ENCODE measurements at regions not wholly inside any gene's neighbourhood (a gene's known extent, or its start where the extent isn't known, plus 50 kb on each side); places are given as distances from the start of the nearest gene placed in this dataset.

- DNase-seq: no peak
These were observed 64.5 kb upstream of the ZMIZ1 start for GRCh38 chr10:79004311-79004710.

- DNase-seq: no peak
These were observed 63.5 kb upstream of the ZMIZ1 start for GRCh38 chr10:79005126-79005810.

- no peak for DNase-seq
These were observed 61.7 kb upstream of the ZMIZ1 start for GRCh38 chr10:79007018-79007417.

DNA sequence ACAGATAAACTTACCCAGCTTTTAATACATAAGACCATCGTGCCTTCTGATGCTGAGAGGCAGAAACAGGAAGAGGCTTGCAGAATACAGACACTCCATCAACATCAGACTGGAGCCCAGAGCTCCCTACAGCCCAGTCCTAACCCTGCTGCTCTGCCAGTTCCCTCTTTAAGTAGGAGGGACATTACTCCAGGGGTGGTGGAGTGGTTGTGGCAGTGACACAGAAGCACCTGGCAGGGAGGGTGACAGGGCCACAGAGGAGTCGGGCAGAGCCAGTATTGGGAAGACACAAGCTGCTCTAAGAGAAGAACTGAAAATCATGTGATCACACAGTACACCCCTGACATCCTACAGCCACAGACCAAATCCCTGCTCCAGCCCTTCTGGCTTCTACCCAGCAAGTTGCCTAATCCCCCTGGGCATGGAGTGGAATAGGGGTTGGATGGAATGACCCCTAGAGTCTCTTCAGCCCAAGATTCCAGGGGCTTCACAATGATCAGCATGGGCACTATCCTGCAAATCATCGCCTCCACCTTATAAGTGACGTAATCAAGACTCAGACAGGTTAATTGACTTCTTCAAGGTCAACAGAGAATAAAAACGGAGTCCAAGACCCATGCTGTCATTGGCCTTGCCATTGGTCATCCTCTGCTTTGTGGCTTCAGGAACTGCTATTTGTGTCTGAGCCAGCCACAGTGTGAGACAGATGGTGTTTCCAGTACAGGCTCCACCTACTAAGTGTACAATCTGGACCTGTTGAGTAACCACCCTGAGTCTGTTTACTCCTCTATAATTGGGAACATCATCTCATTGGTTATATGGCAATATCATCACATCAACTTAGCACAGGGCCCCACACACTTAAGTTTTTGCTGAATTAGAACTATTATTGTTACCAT lies 61.1 kb upstream of the ZMIZ1 start:
- peak in 1 of 2 donors; percentile 24 for DNase-seq

- no peak for DNase-seq
These were observed 59.6 kb upstream of the ZMIZ1 start for GRCh38 chr10:79009145-79009544.

DNA sequence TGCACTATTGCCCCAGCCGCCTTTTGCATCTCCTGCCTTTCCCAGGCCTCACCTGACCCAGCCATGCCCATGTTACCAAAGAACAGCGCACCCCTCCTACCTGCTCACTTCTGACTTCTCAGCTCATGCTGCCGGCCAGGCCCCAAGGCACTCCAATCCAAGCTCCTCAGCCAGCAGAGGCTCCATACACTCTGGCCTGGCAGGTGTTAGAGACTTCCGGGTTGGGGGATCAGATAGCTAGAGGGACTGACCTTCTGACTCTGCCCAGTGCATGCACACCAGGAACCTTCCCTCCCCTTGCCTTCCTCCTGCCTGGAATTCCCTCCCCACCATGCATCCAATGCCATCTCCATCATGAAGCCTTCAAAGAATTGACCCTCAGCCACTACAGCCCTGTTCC lies 56.2 kb upstream of the ZMIZ1 start:
- DNase-seq: no peak

GRCh38 chr10:79013406-79013987 lies 55.3 kb upstream of the ZMIZ1 start:
- DNase-seq: no peak

DNA sequence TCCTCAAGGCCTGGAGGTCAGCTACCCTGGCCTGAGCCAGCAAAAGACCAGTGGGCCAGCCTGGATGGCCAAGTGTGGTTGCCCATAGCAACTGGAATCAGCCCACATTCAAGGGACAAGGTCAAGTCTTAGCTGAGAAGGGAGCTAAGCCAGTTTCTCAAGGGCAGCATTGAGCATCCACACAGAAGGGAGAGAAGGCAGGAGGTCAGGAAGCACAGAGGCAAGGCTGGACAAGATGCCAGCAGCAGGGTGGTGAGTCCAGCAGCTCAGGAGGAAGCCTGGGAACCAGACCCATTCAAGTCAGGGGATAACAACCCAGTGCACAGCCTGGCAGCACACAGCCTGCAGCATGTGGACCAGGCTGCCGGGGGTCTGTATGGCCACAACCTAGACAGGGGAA lies 54.0 kb upstream of the ZMIZ1 start:
- DNase-seq: peak; percentile 24 to 27

DNA sequence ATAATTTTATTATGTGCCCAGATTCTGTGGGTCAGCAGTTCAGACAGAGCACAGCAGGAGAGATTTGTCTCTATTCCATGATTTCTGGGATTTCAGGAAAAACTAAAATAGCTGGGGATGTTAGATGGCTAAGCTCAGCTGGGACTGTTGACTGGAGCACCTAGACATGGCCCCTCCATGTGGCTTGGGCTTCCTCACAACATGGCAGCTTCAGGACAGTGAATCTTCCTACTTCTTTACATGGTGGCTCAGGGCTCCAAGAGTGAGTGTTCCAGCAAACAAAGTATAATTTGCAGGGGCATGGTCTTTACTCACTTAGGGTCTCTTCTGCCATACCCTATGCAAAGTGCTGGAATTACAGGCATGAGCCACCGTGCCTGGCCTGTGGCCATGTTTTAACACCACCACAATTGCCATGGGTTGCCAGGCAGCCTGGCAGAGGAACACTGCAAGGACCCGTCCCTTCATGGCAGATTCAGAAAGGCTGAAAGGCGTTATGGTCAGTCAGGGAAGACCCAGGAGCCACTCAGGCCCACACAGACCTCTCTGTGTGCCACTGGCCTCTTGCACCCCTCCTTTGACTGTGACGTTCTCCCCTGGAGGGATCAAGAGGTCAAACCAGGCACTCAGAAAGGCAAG lies 50.8 kb upstream of the ZMIZ1 start:
- no peak for DNase-seq

- DNase-seq: no peak
These were observed 50.2 kb upstream of the ZMIZ1 start for GRCh38 chr10:79018521-79019011.
